Body of pancreas (tissue), 4 donors: ENCODE measurements at regions not wholly inside any gene's neighbourhood (a gene's known extent, or its start where the extent isn't known, plus 50 kb on each side); places are given as distances from the start of the nearest gene placed in this dataset.

Experiments used
- ATAC-seq: fragments of 150-250 bp; one replicate; pipeline ENCODE4 v1.9.1; 2016
- DNase-seq, 4 donors: peaks; one replicate each; pipeline ENCODE4 v3.0.0-alpha.2; 2019
- H3K27ac ChIP-seq, 4 donors: fragments of 200-600 bp; sonication (generic); 1 replicate in 3 of 4; 2 replicates in 1 of 4; pipeline versions ENCODE4 v1.5.1 to v1.6.1; 2016 to 2019; ENCODE audit warnings: mild to moderate bottlenecking in 1 of 4, mixed read lengths in 1 of 4, moderate library complexity in 1 of 4
- H3K27me3 ChIP-seq, 2 donors: fragments of 200-600 bp; sonication (generic); one replicate each; pipeline ENCODE4 v1.6.0; 2016; ENCODE audit warnings: mild to moderate bottlenecking in 1 of 2
- H3K36me3 ChIP-seq, 2 donors: fragments of 200-600 bp; sonication (generic); replicated peaks in 1 of 2; 2 replicates each; pipeline ENCODE4 v1.5.1; 2016; ENCODE audit warnings: low read depth in 2 of 2; ENCODE audit not compliant: insufficient read depth in 1 of 2
- H3K4me1 ChIP-seq: fragments of 200-600 bp; sonication (generic); one replicate; pipeline ENCODE4 v1.6.0; 2016
- H3K4me3 ChIP-seq, 2 donors: fragments of 200-600 bp; sonication (generic); 1 replicate in 1 of 2; 2 replicates in 1 of 2; pipeline ENCODE4 v1.5.1; 2016 to 2019
- H3K9me3 ChIP-seq, 3 donors: fragments of 200-600 bp; sonication (generic); 1 replicate in 2 of 3; 2 replicates in 1 of 3; pipeline ENCODE4 v1.5.1; 2016
- POLR2A ChIP-seq, 3 donors: fragments of 450-650 bp; IDR thresholded peaks; one replicate each; pipeline ENCODE4 v1.6.1; 2016; ENCODE audit warnings: antibody characterized with exemption in 3 of 3, mild to moderate bottlenecking in 2 of 3
- WGBS, 2 donors: methylation state at CpG; one replicate each; pipeline ENCODE4 v1.1.5; 2017; 5-methylcytosine and 5-hydroxymethylcytosine counted together
- intact Hi-C: fragments of 100-400 bp; cut with DNase I; formaldehyde crosslinking; loops from one replicate; pipeline ENCODE4 v1.15.1; 2023
- TF ChIP-seq, protein P1 (sequence below), 7 experiments: fragments of 450-650 bp in 4 of 7; fragments of 200-600 bp in 3 of 7; sonication (generic) in 3 of 7; IDR thresholded peaks; one replicate each; pipeline ENCODE4 v1.5.1; 2016 to 2019; ENCODE audit warnings: antibody characterized with exemption in 7 of 7

DNA sequence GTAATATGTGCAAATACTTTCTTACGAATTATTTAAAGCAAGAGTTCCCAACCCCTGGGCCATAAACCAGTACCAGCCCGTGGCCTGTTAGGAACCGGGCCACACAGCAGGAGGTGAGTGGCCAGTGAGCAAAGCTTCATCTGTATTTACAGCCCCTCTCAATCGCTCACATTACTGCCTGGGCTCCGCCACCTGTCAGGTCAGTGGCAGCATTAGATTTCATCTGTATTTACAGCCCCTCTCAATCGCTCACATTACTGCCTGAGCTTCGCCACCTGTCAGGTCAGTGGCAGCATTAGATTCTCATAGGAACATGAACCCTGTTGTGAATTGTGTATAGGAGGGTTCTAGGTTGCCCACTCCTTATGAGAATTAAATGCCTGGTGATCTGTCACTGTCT lies 142.0 kb downstream of the RNASET2 start:
- Histone ChIP-seq H3K4me1 (no peaks in the 10 kb centered on the region), H3K9me3 (no peaks in the 10 kb centered on the region), H3K36me3 (no peaks in the 10 kb centered on the region), H3K27me3 (no peaks in the 10 kb centered on the region), H3K4me3 (no peak overlapping the region), H3K27ac (no peak overlapping the region)
- TF ChIP-seq POLR2A (IDR thresholded peaks at IDR 0.05) = no peak
- TF ChIP-seq, protein P1, sequence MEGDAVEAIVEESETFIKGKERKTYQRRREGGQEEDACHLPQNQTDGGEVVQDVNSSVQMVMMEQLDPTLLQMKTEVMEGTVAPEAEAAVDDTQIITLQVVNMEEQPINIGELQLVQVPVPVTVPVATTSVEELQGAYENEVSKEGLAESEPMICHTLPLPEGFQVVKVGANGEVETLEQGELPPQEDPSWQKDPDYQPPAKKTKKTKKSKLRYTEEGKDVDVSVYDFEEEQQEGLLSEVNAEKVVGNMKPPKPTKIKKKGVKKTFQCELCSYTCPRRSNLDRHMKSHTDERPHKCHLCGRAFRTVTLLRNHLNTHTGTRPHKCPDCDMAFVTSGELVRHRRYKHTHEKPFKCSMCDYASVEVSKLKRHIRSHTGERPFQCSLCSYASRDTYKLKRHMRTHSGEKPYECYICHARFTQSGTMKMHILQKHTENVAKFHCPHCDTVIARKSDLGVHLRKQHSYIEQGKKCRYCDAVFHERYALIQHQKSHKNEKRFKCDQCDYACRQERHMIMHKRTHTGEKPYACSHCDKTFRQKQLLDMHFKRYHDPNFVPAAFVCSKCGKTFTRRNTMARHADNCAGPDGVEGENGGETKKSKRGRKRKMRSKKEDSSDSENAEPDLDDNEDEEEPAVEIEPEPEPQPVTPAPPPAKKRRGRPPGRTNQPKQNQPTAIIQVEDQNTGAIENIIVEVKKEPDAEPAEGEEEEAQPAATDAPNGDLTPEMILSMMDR (IDR thresholded peaks at IDR 0.05) = no peak
- intact Hi-C loops = no loop called here
- ATAC-seq = no peak
- no peak for DNase-seq
- WGBS, 2 donors = 77 to 84% methylated on average over 7 of the region's 7 CpGs

DNA sequence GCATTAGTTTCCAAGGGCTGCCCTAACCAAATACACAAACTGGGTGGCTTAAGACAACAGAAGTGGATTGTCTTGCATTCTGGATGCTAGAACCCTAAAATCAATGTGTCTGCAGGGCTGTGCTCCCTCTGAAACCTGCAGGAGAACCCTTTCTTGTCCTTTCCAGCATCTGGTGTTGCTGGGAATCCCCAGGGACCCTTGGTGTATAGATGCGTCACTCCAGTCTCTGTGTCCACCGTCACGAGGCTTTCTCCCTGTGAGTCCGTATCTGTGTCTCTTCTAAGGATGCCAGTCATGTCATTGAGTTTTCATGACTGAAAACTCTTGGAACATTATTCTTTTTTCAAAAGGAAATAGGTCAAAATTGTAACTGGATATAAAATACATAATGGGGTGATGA lies 142.9 kb downstream of the RNASET2 start:
- no peak for ATAC-seq
- H3K27me3 ChIP-seq = no peaks in the 10 kb centered on the region
- H3K36me3 ChIP-seq = no peaks in the 10 kb centered on the region
- H3K4me3 ChIP-seq = no peak overlapping the region
- WGBS, 2 donors = 90 to 99% methylated on average over 4 of the region's 4 CpGs
- no peaks in the 10 kb centered on the region for H3K4me1 ChIP-seq
- intact Hi-C loops = no loop called here
- H3K9me3 ChIP-seq = no peaks in the 10 kb centered on the region
- no peak overlapping the region for H3K27ac ChIP-seq
- DNase-seq = no peak
- TF ChIP-seq, protein P1 (IDR thresholded peaks at IDR 0.05) = no peak
- TF ChIP-seq POLR2A (IDR thresholded peaks at IDR 0.05) = no peak

DNA sequence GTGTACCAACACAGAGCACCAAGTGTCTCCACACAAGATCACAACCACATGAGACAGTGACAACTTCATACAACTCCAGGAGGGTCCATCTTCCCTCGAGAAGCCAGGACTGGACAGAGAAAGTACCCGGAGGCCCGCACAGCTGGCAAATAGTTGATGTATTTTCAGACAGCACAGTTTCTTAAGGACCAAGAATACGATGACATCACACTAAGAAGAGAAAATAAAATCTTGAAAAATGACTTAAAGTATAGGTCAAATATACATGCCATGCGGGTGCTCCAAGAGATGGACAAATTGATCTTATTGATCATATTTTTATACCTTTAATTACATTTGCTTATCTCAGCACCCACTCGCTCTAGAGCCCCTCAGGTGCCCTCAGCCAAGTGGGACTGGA lies 145.5 kb downstream of the RNASET2 start:
- Histone ChIP-seq H3K27me3 (no peaks in the 10 kb centered on the region), H3K27ac (no peak overlapping the region), H3K4me3 (no peak overlapping the region), H3K4me1 (no peaks in the 10 kb centered on the region), H3K9me3 (peaks cover 0 to 14% (median 0%) of the 10 kb centered on the region in 3 donors), H3K36me3 (no peaks in the 10 kb centered on the region)
- TF ChIP-seq POLR2A (IDR thresholded peaks at IDR 0.05) = no peak
- TF ChIP-seq, protein P1 (IDR thresholded peaks at IDR 0.05) = no peak
- ATAC-seq (no peak), DNase-seq (no peak)
- intact Hi-C loops = no loop called here
- WGBS, 2 donors = 90 to 93% methylated on average over 6 of the region's 6 CpGs

DNA sequence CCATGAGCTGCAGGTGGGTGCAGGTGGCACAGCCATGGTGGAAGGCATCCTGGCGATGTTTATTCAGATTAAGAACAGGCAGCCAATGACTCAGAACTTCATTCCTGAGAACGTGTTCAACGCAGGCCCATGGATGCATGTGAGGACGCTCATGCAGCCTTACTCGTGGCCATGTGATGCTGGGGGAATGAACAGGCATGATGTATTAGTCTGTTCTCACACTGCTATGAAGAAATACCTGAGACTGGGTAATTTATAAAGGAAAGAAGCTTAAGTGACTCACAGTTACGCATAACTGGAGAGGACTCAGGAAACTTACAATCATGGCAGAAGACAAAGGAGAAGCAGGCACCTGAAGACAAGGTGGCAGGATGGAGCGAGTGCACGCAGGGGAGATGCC lies 146.6 kb downstream of the RNASET2 start:
- ATAC-seq (no peak), DNase-seq (no peak)
- Histone ChIP-seq H3K4me3 (no peak overlapping the region), H3K36me3 (no peaks in the 10 kb centered on the region), H3K27ac (no peak overlapping the region), H3K27me3 (no peaks in the 10 kb centered on the region), H3K4me1 (no peaks in the 10 kb centered on the region), H3K9me3 (peaks cover 0 to 14% (median 0%) of the 10 kb centered on the region in 3 donors)
- no peak for TF ChIP-seq POLR2A (IDR thresholded peaks at IDR 0.05)
- TF ChIP-seq, protein P1 (IDR thresholded peaks at IDR 0.05) = no peak
- 81 to 83% methylated on average over 8 of the region's 8 CpGs for WGBS, 2 donors
- intact Hi-C loops = no loop called here

DNA sequence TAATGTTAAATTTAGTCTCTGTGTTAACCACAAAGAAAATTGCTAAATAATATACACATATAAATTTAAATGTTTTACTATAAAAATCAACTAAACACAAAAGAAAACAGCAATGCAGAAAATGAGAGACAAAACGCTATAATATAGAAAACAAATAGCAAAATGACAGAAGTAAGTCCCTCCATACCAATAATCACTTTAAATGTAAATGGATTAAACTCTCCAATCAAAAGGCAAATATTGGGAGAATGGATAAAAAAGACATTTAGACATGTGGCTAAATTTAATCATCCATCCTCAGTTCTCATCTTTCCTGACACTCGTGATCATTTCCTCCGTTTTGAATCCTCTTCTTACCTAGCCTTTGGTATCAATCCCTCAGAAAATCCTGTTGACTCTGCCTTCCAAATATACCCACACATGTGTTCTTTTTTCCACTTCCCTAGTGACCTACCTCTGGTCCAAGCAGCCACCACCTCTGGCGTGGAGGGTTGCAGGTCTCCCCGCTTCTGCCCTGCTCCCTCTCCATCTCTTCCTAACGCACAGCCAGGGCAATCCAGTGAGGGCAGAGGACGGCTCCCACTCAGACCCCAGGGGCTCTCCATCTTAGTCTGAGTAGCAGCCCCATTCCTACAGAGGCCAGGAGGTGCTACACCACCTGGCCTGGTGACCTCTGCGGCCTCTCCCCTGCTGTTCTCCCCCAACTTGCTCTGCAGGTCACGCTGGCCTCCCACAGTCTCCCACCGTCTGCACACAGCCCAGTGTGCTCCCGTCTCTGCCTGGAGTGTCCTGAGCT lies 149.2 kb downstream of the RNASET2 start:
- peaks cover 0 to 14% (median 0%) of the 10 kb centered on the region in 3 donors for H3K9me3 ChIP-seq
- H3K27me3 ChIP-seq = no peaks in the 10 kb centered on the region
- H3K4me3 ChIP-seq = no peak overlapping the region
- ATAC-seq = no peak
- no peak for DNase-seq
- WGBS, 2 donors = 81 to 88% methylated on average over 11 of the region's 11 CpGs
- no peaks in the 10 kb centered on the region for H3K4me1 ChIP-seq
- TF ChIP-seq, protein P1 (IDR thresholded peaks at IDR 0.05) = no peak
- TF ChIP-seq POLR2A (IDR thresholded peaks at IDR 0.05) = no peak
- intact Hi-C loops = no loop called here
- no peaks in the 10 kb centered on the region for H3K36me3 ChIP-seq
- no peak overlapping the region for H3K27ac ChIP-seq
